ENCODE measurements at regions not wholly inside any gene's neighbourhood (a gene's known extent, or its start where the extent isn't known, plus 50 kb on each side); places are given as distances from the start of the nearest gene placed in this dataset.

DNA sequence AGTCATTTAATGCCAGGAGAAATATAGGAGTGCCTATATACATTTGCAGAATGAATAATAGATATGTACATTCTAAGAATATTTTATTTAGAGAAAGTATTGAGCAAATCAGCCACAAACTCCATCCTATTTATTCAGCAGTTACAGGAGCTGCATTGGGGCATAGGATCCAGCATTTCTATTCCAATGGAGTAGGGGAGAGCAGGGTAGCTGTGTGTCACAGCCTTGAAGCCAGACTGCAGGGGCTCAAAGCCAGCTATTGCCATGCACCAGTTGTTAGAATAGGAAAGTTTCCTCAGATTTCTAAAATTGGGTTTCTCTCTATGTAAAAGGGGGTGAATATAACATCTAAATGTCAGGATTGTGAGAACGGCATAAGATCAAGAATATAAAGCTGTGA lies 116.8 kb upstream of the MYO3A start:
- ChIA-PET POLR2A (no interaction called here), CTCF (no interaction called here)
- DNase-seq: no peak
- TF ChIP-seq, protein P1, sequence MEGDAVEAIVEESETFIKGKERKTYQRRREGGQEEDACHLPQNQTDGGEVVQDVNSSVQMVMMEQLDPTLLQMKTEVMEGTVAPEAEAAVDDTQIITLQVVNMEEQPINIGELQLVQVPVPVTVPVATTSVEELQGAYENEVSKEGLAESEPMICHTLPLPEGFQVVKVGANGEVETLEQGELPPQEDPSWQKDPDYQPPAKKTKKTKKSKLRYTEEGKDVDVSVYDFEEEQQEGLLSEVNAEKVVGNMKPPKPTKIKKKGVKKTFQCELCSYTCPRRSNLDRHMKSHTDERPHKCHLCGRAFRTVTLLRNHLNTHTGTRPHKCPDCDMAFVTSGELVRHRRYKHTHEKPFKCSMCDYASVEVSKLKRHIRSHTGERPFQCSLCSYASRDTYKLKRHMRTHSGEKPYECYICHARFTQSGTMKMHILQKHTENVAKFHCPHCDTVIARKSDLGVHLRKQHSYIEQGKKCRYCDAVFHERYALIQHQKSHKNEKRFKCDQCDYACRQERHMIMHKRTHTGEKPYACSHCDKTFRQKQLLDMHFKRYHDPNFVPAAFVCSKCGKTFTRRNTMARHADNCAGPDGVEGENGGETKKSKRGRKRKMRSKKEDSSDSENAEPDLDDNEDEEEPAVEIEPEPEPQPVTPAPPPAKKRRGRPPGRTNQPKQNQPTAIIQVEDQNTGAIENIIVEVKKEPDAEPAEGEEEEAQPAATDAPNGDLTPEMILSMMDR (IDR thresholded peaks at IDR 0.05): no peak
- ATAC-seq: no peak
- Mint-ChIP-seq H3K4me1 (ENCODE audit: low read depth) (peaks cover 5% of the 10 kb centered on the region), H3K27ac (no peak overlapping the region), H3K27me3 (no peaks in the 10 kb centered on the region), H3K36me3 (ENCODE audit: low read depth) (no peaks in the 10 kb centered on the region), H3K9me3 (no peaks in the 10 kb centered on the region), H3K4me3 (no peak overlapping the region)
- intact Hi-C loops (cut with micrococcal nuclease): no loop called here

DNA sequence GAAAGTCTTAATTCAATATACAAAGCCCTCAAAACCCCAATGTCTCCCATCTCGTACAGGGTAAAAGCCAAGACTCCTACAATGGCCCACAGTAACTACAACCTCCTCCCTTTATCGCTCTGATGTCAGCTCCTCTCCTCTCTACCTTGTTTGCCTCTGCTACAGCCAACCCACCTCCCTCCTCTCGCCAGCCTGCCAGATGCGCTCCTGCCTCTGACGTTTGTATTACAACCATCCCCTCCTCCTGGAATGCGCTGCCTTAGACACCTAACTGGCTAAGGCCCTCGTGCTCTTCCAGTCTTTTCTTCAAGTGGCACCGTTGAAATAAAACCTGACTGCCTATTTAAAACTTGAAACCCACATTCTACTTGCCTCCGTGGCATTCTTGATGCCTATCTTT lies 115.3 kb upstream of the MYO3A start:
- CTCF ChIA-PET: no interaction called here
- DNase-seq (no peak), ATAC-seq (no peak)
- no peaks in the 10 kb centered on the region for H3K9me3 Mint-ChIP-seq
- TF ChIP-seq, protein P1 (IDR thresholded peaks at IDR 0.05): no peak
- no peaks in the 10 kb centered on the region for H3K27me3 Mint-ChIP-seq
- no peak overlapping the region for H3K27ac Mint-ChIP-seq
- intact Hi-C loops (cut with micrococcal nuclease): no loop called here
- H3K4me1 Mint-ChIP-seq (ENCODE audit: low read depth): peaks cover 5% of the 10 kb centered on the region
- H3K4me3 Mint-ChIP-seq: no peak overlapping the region
- POLR2A ChIA-PET: no interaction called here
- H3K36me3 Mint-ChIP-seq (ENCODE audit: low read depth): no peaks in the 10 kb centered on the region

DNA sequence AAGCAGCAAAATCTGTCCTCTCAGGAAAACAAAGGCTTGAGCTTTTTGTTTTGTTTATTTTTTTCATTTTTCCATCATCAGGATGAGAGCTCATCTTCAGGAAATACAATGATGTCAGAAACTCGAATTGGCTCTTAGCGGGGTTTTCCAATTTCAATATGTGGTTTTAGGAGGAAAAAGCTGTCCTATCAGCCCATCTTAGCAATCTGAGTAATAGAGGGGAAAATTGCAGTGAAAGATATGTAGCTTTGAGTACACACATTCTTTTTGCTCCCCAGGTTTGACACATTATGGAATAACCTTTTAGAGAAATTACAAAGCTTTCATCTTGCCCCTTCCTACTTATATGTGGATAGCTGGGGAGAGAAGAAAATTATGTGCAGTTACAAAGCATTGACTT lies 113.6 kb upstream of the MYO3A start:
- POLR2A ChIA-PET: interaction anchor here (0.7 kb wide), 1 partner anchor 9 kb away, joined by 3 read pairs; no protein-coding TSS in a partner anchor
- Mint-ChIP-seq H3K27me3 (no peaks in the 10 kb centered on the region), H3K9me3 (no peaks in the 10 kb centered on the region), H3K4me1 (ENCODE audit: low read depth) (peaks cover 5% of the 10 kb centered on the region), H3K27ac (no peak overlapping the region), H3K36me3 (ENCODE audit: low read depth) (no peaks in the 10 kb centered on the region), H3K4me3 (no peak overlapping the region)
- intact Hi-C loops (cut with micrococcal nuclease): no loop called here
- CTCF ChIA-PET: interaction anchor here (0.5 to 2.0 kb wide), 3 partner anchors 40 to 95 kb away, joined by 3 to 6 read pairs (median 3); no protein-coding TSS in a partner anchor
- TF ChIP-seq, protein P1 (IDR thresholded peaks at IDR 0.05): no peak
- ATAC-seq (no peak), DNase-seq (no peak)

DNA sequence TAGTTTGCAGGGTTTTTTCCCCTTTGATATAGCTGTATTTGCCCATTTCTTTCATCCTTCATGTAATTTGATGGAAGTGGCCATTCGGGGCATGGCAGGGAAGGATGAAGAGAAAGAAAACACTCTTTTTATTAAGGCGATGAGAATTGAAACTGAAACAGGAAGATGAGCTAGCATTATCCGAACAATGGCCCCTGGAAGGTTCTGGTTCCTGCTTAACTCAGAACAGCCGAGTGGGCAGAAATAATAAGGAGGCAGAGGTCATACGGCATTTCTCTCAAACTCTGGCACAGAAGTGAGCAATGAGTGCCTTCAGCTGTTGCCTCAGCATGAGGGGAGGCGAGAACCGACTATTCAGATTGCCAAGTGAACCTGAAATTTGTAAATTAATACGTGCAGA lies 113.2 kb upstream of the MYO3A start:
- no peak for ATAC-seq
- no peak for DNase-seq
- ChIA-PET POLR2A (interaction anchor here (0.7 kb wide), 1 partner anchor 9 kb away, joined by 3 read pairs; no protein-coding TSS in a partner anchor), CTCF (interaction anchor here (0.5 to 2.0 kb wide), 3 partner anchors 40 to 95 kb away, joined by 3 to 6 read pairs (median 3); no protein-coding TSS in a partner anchor)
- Mint-ChIP-seq H3K4me3 (no peak overlapping the region), H3K9me3 (no peaks in the 10 kb centered on the region), H3K27me3 (no peaks in the 10 kb centered on the region), H3K36me3 (ENCODE audit: low read depth) (no peaks in the 10 kb centered on the region), H3K4me1 (ENCODE audit: low read depth) (peaks cover 5% of the 10 kb centered on the region), H3K27ac (no peak overlapping the region)
- TF ChIP-seq, protein P1 (IDR thresholded peaks at IDR 0.05): no peak
- intact Hi-C loops (cut with micrococcal nuclease): no loop called here

DNA sequence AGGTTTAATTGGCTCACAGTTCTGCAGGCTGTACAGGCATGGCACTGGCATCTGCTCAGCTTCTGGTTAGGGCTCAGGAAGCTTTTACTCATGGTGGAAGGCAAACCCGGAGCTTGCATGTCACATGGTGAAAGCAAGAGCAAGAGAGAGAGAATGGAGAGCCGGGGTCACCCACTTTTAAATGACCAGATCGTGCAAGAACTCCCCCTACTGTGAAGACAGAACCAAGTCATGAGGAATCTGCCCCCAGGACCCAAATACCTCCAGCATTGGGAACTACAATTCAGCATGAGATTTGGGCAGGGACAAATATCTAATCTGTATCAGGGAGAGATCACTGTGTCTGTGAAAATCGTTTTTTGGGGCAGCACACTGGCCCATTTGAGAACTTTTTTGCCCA lies 110.0 kb upstream of the MYO3A start:
- Mint-ChIP-seq H3K27me3 (peaks cover 7% of the 10 kb centered on the region), H3K27ac (no peak overlapping the region), H3K4me3 (no peak overlapping the region), H3K36me3 (ENCODE audit: low read depth) (no peaks in the 10 kb centered on the region), H3K4me1 (ENCODE audit: low read depth) (peaks cover 5% of the 10 kb centered on the region), H3K9me3 (no peaks in the 10 kb centered on the region)
- TF ChIP-seq, protein P1 (IDR thresholded peaks at IDR 0.05): no peak
- ATAC-seq: no peak
- CTCF ChIA-PET: no interaction called here
- DNase-seq: no peak
- POLR2A ChIA-PET: no interaction called here
- intact Hi-C loops (cut with micrococcal nuclease): no loop called here
